Occipital lobe (tissue), 1 donor: ENCODE measurements at regions not wholly inside any gene's neighbourhood (a gene's known extent, or its start where the extent isn't known, plus 50 kb on each side); places are given as distances from the start of the nearest gene placed in this dataset.
"Not testable (repeated sequence)": the region's sequence is repeated elsewhere in the genome, so short reads cannot be mapped to it uniquely, and the experiment has no call there.

Experiments used
- DNase-seq: peaks from one replicate; lab custom pipeline; 2025; lab: John Stamatoyannopoulos, UW

DNA sequence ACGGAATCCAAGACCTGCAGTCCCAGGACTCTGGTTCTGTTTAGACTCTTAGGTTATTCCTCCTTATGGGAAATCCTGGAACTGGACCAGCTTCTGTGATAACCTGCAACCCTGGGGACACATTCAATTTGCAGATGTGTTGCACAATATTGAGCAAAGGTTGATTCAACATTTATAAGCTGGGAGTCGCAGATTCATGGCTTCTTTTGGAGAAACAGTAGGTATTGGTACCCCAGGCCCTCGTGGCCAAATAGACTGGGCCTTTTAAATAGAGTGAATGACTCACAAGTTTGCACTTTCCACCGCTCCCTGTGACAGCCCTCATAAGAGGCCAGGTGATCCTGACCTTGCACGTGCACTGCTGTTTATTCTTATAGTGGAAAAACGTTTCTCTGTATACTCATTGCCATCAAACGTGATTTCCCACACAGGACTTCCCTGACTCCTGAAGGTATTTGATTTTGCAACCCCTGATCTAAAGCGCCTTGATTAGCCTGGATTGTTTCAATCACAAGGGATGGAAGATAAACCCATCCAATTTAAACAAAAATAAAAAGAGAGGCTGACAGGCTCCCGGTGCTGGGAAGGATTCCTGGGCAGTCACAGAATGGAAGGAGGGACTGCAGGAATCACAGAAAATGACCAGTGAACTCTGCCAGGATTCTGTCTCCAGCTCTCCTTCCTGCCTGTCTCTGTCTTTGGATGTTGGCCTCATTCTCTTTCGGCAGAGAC, 98.0 kb downstream of the VCPKMT start:
- DNase-seq, result no peak

DNA sequence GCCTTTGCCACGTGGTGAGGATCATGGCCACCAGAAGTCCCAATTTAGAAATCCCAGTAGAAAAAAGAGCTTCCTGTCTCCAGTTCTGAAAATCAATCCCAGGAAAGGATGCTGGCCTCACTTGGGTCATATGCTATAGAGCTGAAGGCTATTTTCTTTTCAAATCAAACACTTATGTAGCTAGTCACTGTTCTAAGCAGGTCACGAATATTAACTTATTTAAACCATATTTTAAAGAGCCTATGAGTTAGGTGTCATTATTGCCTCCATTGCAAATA, 97.5 kb downstream of the VCPKMT start:
- DNase-seq, result no peak

GRCh38 chr14:50020184-50020583, 96.2 kb downstream of the VCPKMT start:
- no peak for DNase-seq

DNA sequence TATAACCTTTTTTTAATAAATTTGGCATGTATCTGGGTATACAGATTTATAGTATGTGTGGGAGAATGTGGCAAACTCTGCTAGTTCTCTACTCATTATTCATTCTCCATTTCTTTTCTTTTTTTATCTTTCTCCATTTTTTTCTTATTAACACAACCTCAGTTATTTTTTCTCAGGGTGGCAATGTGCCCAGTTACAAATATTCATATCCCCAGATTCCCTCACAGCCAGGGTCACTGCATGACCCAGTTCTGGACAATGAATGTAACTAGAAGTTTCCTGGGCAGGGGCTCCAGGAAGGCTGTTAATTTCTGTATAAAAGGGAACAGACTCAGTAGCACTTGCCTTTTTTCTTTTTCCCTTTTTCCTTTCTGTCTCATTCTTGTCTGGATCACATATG, 95.6 kb downstream of the VCPKMT start:
- no peak for DNase-seq

- DNase-seq, result no peak
These were observed 94.9 kb downstream of the VCPKMT start for GRCh38 chr14:50021261-50022031.

DNA sequence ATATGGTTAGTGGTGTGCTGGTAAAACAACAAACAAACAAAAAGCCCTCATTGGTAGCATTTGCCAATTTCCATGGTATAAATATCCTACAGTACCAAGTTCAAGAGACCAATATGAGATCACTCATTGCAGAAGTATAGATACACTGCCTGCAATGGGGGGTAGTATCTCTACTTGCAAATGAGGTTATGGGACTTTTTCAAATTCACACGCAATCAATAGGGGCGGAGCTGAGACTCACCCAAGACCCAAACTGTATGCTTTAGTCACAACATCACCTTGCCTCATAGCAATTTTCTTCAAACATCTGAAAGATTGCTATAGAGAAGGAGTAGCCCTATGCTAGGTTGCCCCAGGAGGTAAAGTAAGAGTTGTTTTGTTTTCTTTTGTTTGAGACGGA, 93.7 kb downstream of the VCPKMT start:
- DNase-seq, result no peak

GRCh38 chr14:50023671-50024490, 92.5 kb downstream of the VCPKMT start:
- DNase-seq, result no peak

GRCh38 chr14:50025073-50025472, 91.3 kb downstream of the VCPKMT start:
- no peak for DNase-seq

GRCh38 chr14:50025776-50026175, 90.6 kb downstream of the VCPKMT start:
- no peak for DNase-seq

DNA sequence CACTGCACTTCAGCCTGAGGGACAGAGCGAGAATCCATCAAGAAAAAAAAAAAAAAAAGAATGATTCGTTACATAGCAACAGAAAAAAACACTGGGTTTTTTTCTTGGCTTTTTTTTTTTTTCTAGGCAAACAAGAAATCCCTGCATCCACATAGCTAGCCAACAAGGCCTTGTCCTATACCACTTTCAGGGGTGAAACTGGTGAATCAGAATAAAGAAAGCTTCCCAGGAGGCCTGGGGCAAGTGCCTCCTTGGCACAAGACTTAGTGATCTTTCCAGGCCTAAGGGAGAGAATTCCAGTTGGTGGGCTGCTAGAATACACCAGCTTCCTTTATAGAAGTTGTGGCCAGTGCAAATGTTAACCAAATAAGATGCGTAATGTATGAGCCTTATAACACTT, 90.0 kb downstream of the VCPKMT start:
- no peak for DNase-seq

DNA sequence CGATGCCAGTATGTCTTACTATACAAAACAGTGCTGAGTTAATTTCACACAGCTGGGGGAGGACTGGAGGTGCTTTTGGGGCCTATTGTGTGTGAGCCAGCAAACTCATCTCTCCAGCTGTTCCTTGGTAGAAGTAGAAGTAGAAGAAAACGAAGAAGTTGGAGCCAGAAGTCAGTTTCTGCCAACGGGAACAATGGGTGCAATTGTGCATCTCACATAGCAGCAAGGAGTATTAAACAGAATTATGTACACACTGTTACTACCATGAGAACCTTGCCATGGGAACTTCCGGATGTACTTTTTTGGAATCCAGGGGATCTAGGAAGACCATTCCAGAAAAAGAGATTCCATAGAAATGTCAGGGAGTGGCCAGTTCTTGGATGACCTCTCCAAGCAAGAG, 88.6 kb downstream of the VCPKMT start:
- DNase-seq, result no peak

GRCh38 chr14:50028458-50028857, 87.9 kb downstream of the VCPKMT start:
- no peak for DNase-seq

DNA sequence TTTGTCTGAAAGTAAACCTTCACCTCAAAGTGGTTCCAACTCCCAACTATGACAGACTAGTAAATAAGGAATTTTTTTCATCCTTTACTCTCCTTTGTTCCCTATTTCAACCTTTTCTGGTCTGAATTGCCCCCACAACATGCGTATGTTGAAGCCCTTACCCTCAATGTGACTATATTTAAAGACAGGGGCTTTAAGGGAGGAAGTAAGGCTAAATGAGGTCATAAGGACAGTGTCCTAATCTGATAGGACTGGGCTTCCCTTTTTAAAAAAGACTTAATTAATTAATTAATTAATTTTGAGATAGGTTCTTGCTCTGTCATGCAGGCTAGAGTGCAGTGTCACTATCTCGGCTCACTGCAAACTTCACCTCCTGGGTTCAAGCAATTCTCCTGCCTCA, 86.3 kb downstream of the VCPKMT start:
- no peak for DNase-seq

DNA sequence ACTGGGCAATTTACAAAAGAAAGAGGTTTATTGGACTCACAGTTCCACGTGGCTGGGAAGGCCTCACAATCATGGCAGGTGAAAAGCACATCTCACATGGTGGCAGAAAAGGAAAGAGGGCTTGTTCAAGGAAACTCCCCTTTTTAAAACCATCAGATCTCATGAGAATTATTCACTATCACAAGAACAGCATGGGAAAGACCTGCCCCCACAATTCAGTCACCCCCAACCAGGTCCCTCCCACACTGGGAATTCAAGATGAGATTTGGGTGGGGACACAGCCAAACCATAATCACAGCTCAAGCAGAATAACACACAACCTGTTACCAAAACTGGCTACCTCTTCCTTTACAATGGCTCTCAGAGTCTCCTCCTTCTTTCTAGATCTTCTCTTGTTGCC, 85.5 kb downstream of the VCPKMT start:
- not testable (repeated sequence) for DNase-seq

DNA sequence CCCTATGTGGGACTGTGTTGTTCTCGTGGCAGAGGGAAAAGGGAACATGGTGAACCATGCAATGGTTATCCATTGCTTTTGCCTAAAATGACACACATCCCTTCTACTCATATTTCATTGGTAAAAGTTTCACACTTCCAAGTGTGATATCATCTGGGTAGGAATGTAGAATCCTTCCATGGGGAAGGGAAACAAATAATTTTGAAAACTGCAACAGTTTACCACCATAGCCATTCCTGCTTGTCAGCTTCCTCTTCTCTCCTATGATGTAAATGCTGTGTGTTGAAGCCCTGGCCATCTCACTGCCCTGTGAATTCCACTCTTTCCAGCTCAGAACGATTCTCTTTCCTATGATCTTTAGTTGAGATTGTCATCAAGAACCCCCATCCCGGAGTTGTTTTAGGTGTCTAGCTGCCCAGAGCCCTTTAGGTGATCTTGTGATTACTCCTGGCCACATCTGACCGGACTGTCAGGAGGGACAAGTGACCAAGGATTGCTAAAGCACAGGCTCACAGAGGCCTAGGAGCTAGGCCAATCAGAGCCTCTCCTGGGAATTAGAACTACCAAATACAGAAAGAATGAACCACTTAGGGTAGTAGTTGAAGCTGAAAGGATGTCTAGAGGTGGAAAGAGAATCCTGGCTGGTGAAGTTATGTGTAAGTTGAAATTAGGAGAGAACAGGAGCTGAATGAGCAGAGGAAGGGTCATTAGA, 84.6 kb downstream of the VCPKMT start:
- no peak for DNase-seq

DNA sequence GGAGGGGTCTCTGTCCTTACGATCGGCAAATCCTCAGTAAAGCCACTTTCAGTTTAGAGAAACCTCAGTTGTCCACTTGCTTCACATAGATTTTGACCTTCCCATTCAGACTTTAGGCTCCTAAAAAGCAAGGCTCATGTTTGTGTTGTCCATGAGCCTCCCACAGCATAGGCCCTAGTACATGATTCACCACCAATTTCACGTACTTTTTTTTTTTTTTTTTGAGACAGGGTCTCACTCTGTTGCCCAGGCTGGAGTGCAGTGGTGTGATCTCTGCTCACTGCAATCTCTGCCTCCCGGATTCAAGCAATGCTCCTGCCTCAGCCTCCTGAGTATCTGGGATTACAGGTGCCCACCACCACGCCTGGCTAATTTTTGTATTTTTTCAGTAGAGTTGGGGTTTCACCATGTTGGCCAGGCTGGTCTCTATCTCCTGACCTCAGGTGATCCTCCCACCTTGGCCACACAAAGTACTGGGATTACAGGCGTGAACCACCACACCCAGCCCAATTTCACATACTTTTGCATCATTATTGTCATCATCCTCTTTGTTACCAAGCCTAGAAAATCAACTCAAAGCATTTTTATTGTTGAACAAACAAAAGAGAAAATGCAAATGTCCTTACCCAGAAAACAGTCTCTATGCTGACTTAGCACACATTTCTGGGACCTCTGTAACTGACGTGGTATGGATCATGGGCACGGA, 83.8 kb downstream of the VCPKMT start:
- not testable (repeated sequence) for DNase-seq

GRCh38 chr14:50035214-50035613, 81.2 kb downstream of the VCPKMT start:
- DNase-seq, result no peak

DNA sequence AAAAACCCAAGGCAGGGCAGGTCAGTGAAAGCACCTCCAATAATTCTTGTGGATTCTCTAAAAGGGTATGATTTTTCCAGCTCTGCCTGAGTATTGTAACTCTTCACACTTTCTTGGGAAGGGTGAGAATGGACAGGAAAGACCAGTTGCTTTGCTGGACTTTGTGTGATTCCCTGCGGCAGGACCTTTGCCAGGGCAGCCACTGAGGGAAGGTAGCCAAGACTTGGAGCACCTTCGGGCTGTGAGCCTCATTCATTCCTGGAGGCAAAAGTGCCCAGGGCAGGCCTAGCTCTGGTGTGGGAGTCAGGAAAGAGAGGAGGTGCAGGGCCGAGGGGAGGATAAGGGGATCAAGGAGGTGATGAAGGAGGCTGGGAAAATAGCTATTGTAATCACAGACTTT, 80.2 kb downstream of the VCPKMT start:
- DNase-seq, result no peak

- DNase-seq, result no peak
These were observed 79.7 kb downstream of the VCPKMT start for GRCh38 chr14:50036637-50037036.

DNA sequence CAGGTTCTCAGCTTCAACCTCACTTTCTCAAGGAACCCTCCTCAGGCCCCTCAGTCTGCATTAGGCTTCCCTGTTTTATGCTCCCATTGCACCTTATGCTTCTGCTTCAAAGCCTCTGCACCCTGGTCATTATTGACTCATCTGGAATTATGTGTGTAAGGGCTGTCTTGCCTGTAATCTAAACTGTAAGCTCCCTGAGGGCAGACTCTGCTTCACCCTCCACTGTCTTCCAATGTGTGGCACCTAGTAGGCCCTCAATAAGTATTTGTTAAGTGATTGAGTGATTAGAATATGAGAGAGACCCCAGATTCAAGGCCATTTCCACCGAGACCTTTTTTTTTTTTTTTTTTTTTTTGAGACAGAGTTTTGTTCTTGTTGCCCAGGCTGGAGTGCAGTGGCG, 79.1 kb downstream of the VCPKMT start:
- DNase-seq, result no peak

- peak; percentile 62 for DNase-seq
These were observed 78.5 kb downstream of the VCPKMT start for GRCh38 chr14:50037852-50038251.
